OCI-LY1 (cell line): ENCODE measurements at regions not wholly inside any gene's neighbourhood (a gene's known extent, or its start where the extent isn't known, plus 50 kb on each side); places are given as distances from the start of the nearest gene placed in this dataset.

Experiments
- CTCF ChIP-seq: fragments of 200-600 bp; sonication (generic), shearing (Covaris generic); IDR thresholded peaks from 2 replicates; pipeline ENCODE4 v1.5.1; 2017; ENCODE audit warnings: mild to moderate bottlenecking, antibody characterized with exemption, low read length, moderate library complexity, mixed read lengths
- EZH2 ChIP-seq: fragments of 200-600 bp; sonication (generic), shearing (Covaris generic); IDR thresholded peaks from 2 replicates; pipeline ENCODE4 v1.8.0; 2017; ENCODE audit warnings: borderline replicate concordance, mixed run types, mild to moderate bottlenecking, antibody characterized with exemption, low read length, moderate library complexity, mixed read lengths

GRCh38 chr6:26286168-26286877 lies 78.7 kb upstream of the BTN3A2 start:
- TF ChIP-seq EZH2 (no peak), CTCF (no peak)
